ENCODE measurements at regions not wholly inside any gene's neighbourhood (a gene's known extent, or its start where the extent isn't known, plus 50 kb on each side); places are given as distances from the start of the nearest gene placed in this dataset.

DNA sequence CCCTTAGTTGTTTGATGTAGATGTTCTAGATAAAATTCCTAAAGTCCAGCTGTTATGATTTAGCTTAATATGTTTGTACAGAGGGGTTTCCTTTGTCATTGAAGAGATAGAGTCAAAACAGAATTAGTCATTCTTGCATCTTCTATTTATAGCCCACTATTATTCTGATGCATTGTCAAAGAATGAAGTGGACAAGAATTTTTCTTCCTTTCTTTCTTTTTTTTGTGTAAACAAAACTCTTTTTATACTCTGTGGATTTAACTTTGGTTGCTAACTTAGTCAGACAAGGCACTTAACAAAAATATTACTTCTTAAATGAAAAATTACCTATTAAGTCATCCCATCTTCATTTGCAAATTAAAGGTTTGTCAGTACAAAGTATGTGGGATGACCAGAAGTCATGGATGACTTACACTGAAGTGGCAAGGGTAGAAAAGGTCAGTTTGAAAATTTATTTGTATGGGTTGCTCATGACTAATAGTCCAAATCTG is 215.6 kb upstream of the DDHD1 start:
- no peak for TF ChIP-seq CTCF (IDR thresholded peaks at IDR 0.05; ENCODE audit: low read length)
- TF ChIP-seq EZH2 (IDR thresholded peaks at IDR 0.05; ENCODE audit: borderline replicate concordance, low read length): no peak
